Glomerular visceral epithelial cell (primary cell): ENCODE measurements at regions not wholly inside any gene's neighbourhood (a gene's known extent, or its start where the extent isn't known, plus 50 kb on each side); places are given as distances from the start of the nearest gene placed in this dataset.
"Not testable (repeated sequence)": the region's sequence is repeated elsewhere in the genome, so short reads cannot be mapped to it uniquely, and the experiment has no call there.

Experiments
- DNase-seq: peaks from one replicate; pipeline ENCODE4 v3.0.0-alpha.2; 2016; ENCODE audit errors: extremely low spot score

- DNase-seq, result no peak
Measured at GRCh38 chr9:110123341-110124095, 84.4 kb downstream of the C9orf152 start.

- DNase-seq, result no peak
Measured at GRCh38 chr9:110124439-110124838, 83.5 kb downstream of the C9orf152 start.

- peak; percentile 96 for DNase-seq
Measured at GRCh38 chr9:110125207-110125751, 82.7 kb downstream of the C9orf152 start.

- DNase-seq, result no peak
Measured at GRCh38 chr9:110125763-110126351, 82.1 kb downstream of the C9orf152 start.

- no peak for DNase-seq
Measured at GRCh38 chr9:110126499-110126941, 81.4 kb downstream of the C9orf152 start.

GRCh38 chr9:110126986-110127864 lies 80.7 kb downstream of the C9orf152 start:
- peak; percentile 82 for DNase-seq

GRCh38 chr9:110128664-110129329 lies 79.2 kb downstream of the C9orf152 start:
- DNase-seq, result peak; percentile 84

- DNase-seq, result no peak
Measured at GRCh38 chr9:110129425-110129824, 78.5 kb downstream of the C9orf152 start.

GRCh38 chr9:110130211-110130610 lies 77.7 kb downstream of the C9orf152 start:
- DNase-seq, result no peak

- DNase-seq, result no peak
Measured at GRCh38 chr9:110130791-110131416, 77.1 kb downstream of the C9orf152 start.

- DNase-seq, result peak; percentile 66
Measured at GRCh38 chr9:110131499-110131898, 76.5 kb downstream of the C9orf152 start.

GRCh38 chr9:110132531-110132930 lies 75.4 kb downstream of the C9orf152 start:
- not testable (repeated sequence) for DNase-seq

GRCh38 chr9:110133059-110133458 lies 74.9 kb downstream of the C9orf152 start:
- no peak for DNase-seq

GRCh38 chr9:110133608-110134210 lies 74.2 kb downstream of the C9orf152 start:
- no peak for DNase-seq

GRCh38 chr9:110135846-110136245 lies 72.1 kb downstream of the C9orf152 start:
- no peak for DNase-seq

GRCh38 chr9:110136802-110137201 lies 71.2 kb downstream of the C9orf152 start:
- no peak for DNase-seq

GRCh38 chr9:110140276-110140675 lies 67.7 kb downstream of the C9orf152 start:
- DNase-seq, result no peak

GRCh38 chr9:110141227-110141793 lies 66.6 kb downstream of the C9orf152 start:
- DNase-seq, result peak; percentile 97

GRCh38 chr9:110142253-110142652 lies 65.7 kb downstream of the C9orf152 start:
- no peak for DNase-seq

GRCh38 chr9:110142868-110143481 lies 65.0 kb downstream of the C9orf152 start:
- no peak for DNase-seq
